ENCODE measurements at regions not wholly inside any gene's neighbourhood (a gene's known extent, or its start where the extent isn't known, plus 50 kb on each side); places are given as distances from the start of the nearest gene placed in this dataset.
"Not testable (repeated sequence)": the region's sequence is repeated elsewhere in the genome, so short reads cannot be mapped to it uniquely, and the experiment has no call there.

- DNase-seq (ENCODE audit: low read depth) = no peak
Observed at GRCh38 chr5:90133941-90134340, 275.6 kb downstream of the CETN3 start.

DNA sequence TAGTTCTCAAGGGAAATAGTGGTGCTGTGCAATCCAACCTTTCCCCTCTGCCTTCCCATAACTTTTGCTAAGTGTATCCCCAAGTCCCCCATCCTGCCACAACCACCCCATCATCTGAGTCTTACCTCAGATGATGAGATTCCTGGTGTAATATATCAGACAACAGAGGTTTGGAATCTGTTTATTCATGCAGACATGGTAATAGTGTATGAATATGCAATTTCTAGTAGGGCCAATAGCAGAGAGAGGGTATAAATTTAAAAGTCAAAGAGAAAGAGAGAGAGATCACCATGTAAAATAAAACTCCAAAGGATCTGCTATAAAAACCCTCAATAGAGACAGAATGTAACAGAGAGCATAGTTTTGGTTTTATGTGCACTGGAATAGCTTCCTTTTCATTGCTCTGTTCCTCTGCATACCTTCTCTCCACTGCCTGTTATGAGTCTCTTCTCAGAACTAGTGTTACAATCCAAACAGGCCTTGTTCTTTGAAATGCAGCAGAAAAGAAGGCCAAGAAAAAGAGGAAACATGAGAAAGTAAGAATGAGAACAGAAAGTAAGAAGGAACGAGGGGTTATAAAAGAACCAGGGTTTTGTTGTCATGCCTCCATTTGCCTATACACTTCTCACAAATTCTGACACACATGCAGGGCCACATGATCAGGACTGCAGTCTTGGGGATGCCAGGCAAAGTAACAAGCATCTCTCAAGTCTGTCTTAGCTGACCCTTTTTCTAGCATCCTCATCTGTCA lies 278.0 kb downstream of the CETN3 start:
- DNase-seq (ENCODE audit: low read depth) = no peak

GRCh38 chr5:90128551-90128950 lies 281.0 kb downstream of the CETN3 start:
- DNase-seq (ENCODE audit: low read depth) = no peak

DNA sequence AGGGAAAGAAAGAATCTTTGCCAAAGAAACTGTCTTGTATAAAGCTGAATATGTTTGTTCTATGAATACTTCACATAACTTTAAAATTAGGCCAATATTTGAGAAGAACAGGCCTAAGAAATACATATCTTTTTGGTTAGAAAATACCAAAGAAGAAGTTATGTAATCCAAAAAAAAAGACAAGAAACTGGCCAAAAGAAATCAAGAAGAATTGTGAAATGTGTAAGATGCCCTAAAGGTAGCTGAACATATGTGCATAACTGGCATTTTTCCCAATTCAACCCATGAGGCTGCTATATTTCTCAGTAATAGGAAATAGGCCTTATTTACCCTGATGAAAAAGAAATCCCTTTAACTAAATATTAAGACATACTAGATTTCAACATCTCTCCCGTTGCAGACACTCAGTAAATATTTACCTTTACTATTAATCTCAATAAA lies 290.0 kb downstream of the CETN3 start:
- no peak for DNase-seq (ENCODE audit: low read depth)

- DNase-seq (ENCODE audit: low read depth) = no peak
Observed at GRCh38 chr5:90117005-90117404, 292.6 kb downstream of the CETN3 start.

GRCh38 chr5:90113108-90113507 lies 296.4 kb downstream of the CETN3 start:
- no peak for DNase-seq (ENCODE audit: low read depth)

- DNase-seq (ENCODE audit: low read depth) = no peak
Observed at GRCh38 chr5:90112033-90112692, 297.4 kb downstream of the CETN3 start.

DNA sequence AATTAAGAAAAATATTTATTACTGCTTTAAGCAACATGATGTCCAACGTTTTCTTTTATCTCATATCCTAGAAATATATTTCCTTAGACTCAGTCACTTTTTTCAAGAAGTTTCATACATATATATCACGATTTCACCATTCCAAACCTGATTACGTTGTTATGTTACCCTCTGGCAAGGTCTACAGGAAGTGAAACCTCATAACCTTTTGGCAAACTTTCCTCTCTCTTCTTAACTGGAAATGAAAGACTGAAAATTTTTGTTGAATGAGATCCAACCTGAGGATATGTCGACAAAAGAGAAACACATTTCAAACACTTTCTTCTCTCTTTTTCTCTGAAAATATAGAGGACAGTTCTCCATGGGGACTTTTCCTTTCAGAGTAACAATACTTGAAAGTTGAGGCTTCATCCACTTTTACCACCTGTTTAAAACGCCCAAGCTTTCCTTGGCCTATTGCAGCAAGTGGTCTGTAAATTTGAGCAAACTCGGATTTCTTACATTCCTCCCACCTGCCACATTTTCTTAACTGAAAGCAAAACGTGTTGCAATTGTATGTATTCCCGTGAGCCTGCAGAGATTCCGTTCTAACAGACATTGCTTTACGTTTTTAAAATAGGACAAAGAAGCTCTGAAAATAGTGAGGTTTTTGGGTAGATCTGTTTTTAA lies 298.1 kb downstream of the CETN3 start:
- DNase-seq (ENCODE audit: low read depth) = no peak

DNA sequence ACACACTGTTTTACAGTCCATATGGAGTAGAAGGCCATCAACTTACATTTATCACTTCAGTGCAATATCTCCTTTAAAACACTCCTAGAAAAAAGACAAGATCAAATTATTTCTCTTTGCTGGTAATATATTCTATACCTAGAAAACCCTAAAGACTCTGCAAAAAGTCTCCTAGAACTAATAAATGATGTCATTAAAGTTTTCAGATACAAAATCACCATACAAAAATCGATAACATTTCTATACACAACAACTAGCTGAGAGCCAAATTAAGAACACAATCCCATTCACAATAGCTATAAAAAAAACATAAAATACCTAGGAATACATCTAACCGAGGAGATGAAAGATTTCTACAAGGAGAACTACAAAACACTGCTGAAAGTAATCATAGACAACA lies 300.3 kb downstream of the CETN3 start:
- DNase-seq (ENCODE audit: low read depth) = no peak

- DNase-seq (ENCODE audit: low read depth) = no peak
Observed at GRCh38 chr5:90099099-90099498, 310.5 kb downstream of the CETN3 start.

GRCh38 chr5:90097082-90097477 lies 312.5 kb downstream of the CETN3 start:
- DNase-seq (ENCODE audit: low read depth) = no peak

- peak; percentile 20 for DNase-seq (ENCODE audit: low read depth)
Observed at GRCh38 chr5:90096415-90097081, 313.0 kb downstream of the CETN3 start.

DNA sequence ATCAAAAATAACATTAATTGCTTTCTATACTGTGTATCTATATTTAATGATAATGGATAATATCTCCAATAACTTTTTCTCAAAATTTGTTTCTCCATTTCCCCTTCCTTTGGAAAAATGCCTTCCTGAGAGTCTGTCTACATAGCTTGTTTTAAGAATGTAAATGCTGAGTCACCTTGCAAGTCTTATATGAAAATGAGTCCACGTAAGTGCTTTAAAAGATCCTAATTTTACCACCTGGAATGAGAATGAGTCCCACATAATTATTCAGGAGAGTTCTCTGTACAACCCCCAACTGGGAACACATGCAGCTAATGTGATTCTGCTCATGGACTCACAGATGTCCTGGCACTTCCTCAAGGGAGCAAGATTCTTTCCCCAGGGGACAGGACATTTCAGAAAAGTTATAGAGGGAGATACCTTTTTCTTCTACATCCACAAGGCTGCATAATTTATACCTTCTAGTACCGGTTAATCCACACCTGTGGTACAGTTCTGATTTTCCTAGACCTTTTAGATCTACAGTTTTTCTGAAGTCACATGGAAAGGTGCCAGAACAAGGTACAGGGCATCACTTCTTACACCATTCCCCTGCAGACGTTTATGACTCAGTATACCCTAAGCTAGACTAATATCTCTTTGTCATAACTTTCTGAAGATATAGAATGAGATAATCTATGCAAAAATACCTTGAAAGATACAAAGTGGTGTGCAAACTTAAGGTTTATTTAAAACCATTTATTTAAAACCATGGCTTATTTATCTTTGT lies 314.1 kb downstream of the CETN3 start:
- DNase-seq (ENCODE audit: low read depth) = no peak

- DNase-seq (ENCODE audit: low read depth) = no peak
Observed at GRCh38 chr5:90093751-90094485, 315.6 kb downstream of the CETN3 start.

DNA sequence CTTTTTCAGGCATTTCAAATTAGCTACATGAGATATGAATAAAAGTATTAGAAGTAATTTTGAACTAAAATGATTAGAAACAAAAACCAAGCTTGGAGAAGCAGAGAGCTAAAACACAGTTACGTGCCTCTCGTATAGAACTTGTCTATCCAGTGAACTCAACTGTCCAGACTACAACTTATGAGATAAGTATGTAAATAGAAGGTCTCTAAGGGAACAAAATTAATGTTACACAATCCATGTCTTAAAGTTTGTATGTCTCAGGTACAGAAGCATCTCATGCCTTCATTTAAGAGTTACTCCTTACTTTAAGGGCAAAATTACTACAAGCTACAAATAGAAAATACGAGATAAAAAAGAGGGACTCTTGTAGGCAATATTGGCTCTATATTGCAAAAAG lies 316.8 kb downstream of the CETN3 start:
- no peak for DNase-seq (ENCODE audit: low read depth)

DNA sequence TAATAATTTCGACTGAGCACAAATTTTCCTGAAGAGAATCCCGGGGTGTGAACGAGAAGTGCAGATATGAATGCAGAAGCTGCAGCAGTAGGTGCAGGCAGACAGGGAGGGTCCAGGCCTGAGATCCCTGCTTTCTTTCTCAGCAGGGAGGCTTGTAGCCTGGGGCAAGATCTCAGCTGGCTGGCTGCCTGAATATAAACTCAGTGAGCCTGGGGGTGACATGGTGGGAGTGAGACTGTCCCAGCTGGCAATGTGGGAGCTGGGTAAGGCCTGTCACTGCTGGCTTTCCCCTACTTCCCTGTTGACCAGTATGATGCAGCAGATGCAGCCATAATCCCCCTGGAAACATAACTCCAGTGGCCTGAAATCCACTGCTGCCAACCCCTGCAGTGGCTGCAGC lies 325.2 kb downstream of the CETN3 start:
- no peak for DNase-seq (ENCODE audit: low read depth)

DNA sequence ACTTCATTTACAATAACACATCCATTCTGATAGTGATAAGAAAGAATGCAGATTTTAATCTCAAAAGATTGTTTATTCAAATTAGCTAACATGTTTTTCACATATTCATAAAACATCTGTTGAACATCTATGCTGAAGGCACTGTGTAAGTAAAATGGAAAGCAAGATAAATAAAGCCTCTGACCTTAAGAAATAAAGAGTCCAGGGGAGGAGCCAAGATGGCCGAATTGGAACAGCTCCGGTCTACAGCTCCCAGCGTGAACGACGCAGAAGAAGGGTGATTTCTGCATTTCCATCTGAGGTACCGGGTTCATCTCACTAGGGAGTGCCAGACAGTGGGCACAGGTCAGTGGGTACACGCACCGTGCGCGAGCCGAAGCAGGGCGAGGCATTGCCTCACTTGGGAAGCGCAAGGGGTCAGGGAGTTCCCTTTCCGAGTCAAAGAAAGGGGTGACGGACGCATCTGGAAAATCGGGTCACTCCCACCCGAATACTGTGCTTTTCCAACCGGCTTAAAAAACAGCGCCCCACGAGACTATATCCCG lies 336.5 kb downstream of the CETN3 start:
- not testable (repeated sequence) for DNase-seq (ENCODE audit: low read depth)

GRCh38 chr5:90071656-90072055 lies 337.9 kb downstream of the CETN3 start:
- no peak for DNase-seq (ENCODE audit: low read depth)

- DNase-seq (ENCODE audit: low read depth) = peak; percentile 7
Observed at GRCh38 chr5:90071066-90071465, 338.5 kb downstream of the CETN3 start.

DNA sequence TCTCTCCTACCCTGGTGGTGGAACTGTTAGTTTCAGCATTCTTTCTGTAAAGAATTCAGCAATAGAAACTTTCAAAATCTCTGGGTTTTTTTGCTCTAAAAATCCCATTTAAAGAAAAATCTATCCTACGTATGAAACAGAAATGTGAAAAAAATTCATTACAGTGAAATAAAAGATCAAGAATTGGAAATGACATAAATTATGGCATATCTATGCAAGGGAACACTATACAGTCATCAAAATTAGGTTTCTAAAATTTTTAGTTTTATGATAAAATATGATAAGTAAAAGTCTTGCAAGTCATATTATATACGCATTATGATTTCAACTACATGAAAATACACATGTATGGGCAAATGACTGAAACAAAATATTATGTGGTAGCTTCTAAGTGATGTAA lies 342.6 kb downstream of the CETN3 start:
- no peak for DNase-seq (ENCODE audit: low read depth)

Measured in stromal cell of bone marrow (primary cell).